B cell (primary cell): ENCODE measurements at regions not wholly inside any gene's neighbourhood (a gene's known extent, or its start where the extent isn't known, plus 50 kb on each side); places are given as distances from the start of the nearest gene placed in this dataset.
"Not testable (repeated sequence)": the region's sequence is repeated elsewhere in the genome, so short reads cannot be mapped to it uniquely, and the experiment has no call there.

Experiments used
- ATAC-seq: fragments of 200-7000 bp; cut with Tn5 transposase; one replicate; pipeline ENCODE4 v1.10.0; 2021; ENCODE audit warnings: low read depth, mild to moderate bottlenecking, moderate number of reproducible peaks, moderate library complexity
- CTCF ChIA-PET: fragments of 350-600 bp; sonication (Branson Sonifier 250); formaldehyde crosslinking; loops from one replicate; lab custom pipeline; 2021; ENCODE audit warnings: antibody characterized with exemption, inconsistent platforms; lab: Charles Lee
- POLR2A ChIA-PET: fragments of 350-600 bp; sonication (Branson Sonifier 250); formaldehyde crosslinking; loops from one replicate; lab custom pipeline; 2021; ENCODE audit warnings: antibody characterized with exemption; lab: Charles Lee
- DNase-seq: peaks from one replicate; pipeline ENCODE4 v3.0.0; 2013
- H2AFZ ChIP-seq: 2 replicates; pipeline ENCODE4 v1.6.1; 2012; ENCODE audit warnings: mild to moderate bottlenecking, low read depth, low read length; ENCODE audit not compliant: insufficient read depth, poor library complexity, severe bottlenecking
- H3K27ac ChIP-seq, 2 donors: 1 replicate in 1 of 2; 2 replicates in 1 of 2; pipeline ENCODE4 v1.5.1; 2012 to 2013; ENCODE audit warnings: low read length in 2 of 2, mild to moderate bottlenecking in 2 of 2, moderate library complexity in 1 of 2
- H3K27me3 ChIP-seq, 4 experiments: fragments of 200-600 bp in 1 of 4; sonication (generic) in 1 of 4; replicated peaks in 1 of 4; 1 replicate in 2 of 4; 2 replicates in 2 of 4; pipeline versions ENCODE4 v1.6.1 to v1.7.0; 2013 to 2016; ENCODE audit warnings: low read length in 3 of 4, mild to moderate bottlenecking in 2 of 4, mixed read lengths in 1 of 4, moderate library complexity in 1 of 4; ENCODE audit not compliant: insufficient read depth in 4 of 4, control insufficient read depth in 3 of 4; ENCODE audit errors: control extremely low read depth in 1 of 4
- H3K36me3 ChIP-seq, 2 experiments: replicated peaks in 1 of 2; 1 replicate in 1 of 2; 2 replicates in 1 of 2; pipeline versions ENCODE4 v1.6.1 to v1.7.1; 2013; ENCODE audit warnings: low read length in 1 of 2; ENCODE audit not compliant: insufficient read depth in 2 of 2, control insufficient read depth in 1 of 2; ENCODE audit errors: control extremely low read depth in 1 of 2, extremely low read depth in 1 of 2
- H3K4me1 ChIP-seq, 2 donors: fragments of 200-600 bp in 1 of 2; sonication (generic) in 1 of 2; 1 replicate in 1 of 2; 2 replicates in 1 of 2; pipeline versions ENCODE4 v1.5.1 to v1.6.1; 2013 to 2017; ENCODE audit warnings: low read length in 2 of 2; ENCODE audit not compliant: control insufficient read depth in 2 of 2, insufficient read depth in 2 of 2
- H3K4me2 ChIP-seq: replicated peaks from 2 replicates; pipeline ENCODE3; 2012; ENCODE audit warnings: mild to moderate bottlenecking, low read depth, low read length; ENCODE audit not compliant: poor library complexity, severe bottlenecking
- H3K4me3 ChIP-seq, 5 experiments: fragments of 200-600 bp in 1 of 5; sonication (generic) in 1 of 5; 1 replicate in 3 of 5; 2 replicates in 2 of 5; pipeline versions ENCODE4 v1.5.1 to v1.7.0; 2011 to 2016; ENCODE audit warnings: low read length in 4 of 5, mild to moderate bottlenecking in 4 of 5, low read depth in 2 of 5, control low read depth in 1 of 5, moderate library complexity in 1 of 5; ENCODE audit not compliant: insufficient read depth in 1 of 5; ENCODE audit errors: control extremely low read depth in 1 of 5, extremely low read depth in 1 of 5
- H3K79me2 ChIP-seq: fragments of 200-600 bp; sonication (generic); one replicate; pipeline ENCODE4 v1.6.0; 2016; ENCODE audit warnings: low read length; ENCODE audit not compliant: control insufficient read depth, insufficient read depth
- H3K9ac ChIP-seq: fragments of 200-600 bp; sonication (generic); 2 replicates; pipeline ENCODE4 v1.6.1; 2017; ENCODE audit warnings: mild to moderate bottlenecking, low read length, moderate library complexity
- H3K9me3 ChIP-seq, 3 donors: one replicate each; pipeline versions ENCODE4 v1.6.1 to v1.7.1; 2013; ENCODE audit warnings: low read length in 2 of 3; ENCODE audit not compliant: control insufficient read depth in 2 of 3, insufficient read depth in 1 of 3; ENCODE audit errors: control extremely low read depth in 1 of 3
- H4K20me1 ChIP-seq: 2 replicates; pipeline ENCODE4 v1.6.0; 2012; ENCODE audit warnings: mild to moderate bottlenecking, low read length; ENCODE audit not compliant: insufficient read depth, control insufficient read depth, poor library complexity, severe bottlenecking
- H3K27ac Mint-ChIP-seq: one replicate; pipeline ENCODE4 v1.8.0; 2021; ENCODE audit warnings: mixed read lengths
- H3K27me3 Mint-ChIP-seq: one replicate; pipeline ENCODE4 v1.8.0; 2021; ENCODE audit warnings: mixed read lengths
- H3K4me1 Mint-ChIP-seq: one replicate; pipeline ENCODE4 v1.8.0; 2021; ENCODE audit warnings: mixed read lengths
- H3K4me3 Mint-ChIP-seq: one replicate; pipeline ENCODE4 v1.8.0; 2021; ENCODE audit warnings: mixed read lengths
- H3K9me3 Mint-ChIP-seq: one replicate; pipeline ENCODE4 v1.8.0; 2022; ENCODE audit warnings: mixed read lengths; ENCODE audit not compliant: insufficient read depth
- CTCF ChIP-seq: fragments of 200-600 bp; IDR thresholded peaks from one replicate; pipeline ENCODE4 v1.8.0; 2022; ENCODE audit warnings: antibody characterized with exemption, mild to moderate bottlenecking
- EZH2 ChIP-seq: IDR thresholded peaks from 2 replicates; pipeline ENCODE4 v1.6.1; 2012; ENCODE audit warnings: borderline replicate concordance, low read depth, mild to moderate bottlenecking, moderate library complexity, low read length; ENCODE audit not compliant: insufficient read depth, poor library complexity, severe bottlenecking
- WGBS: methylation state at CpG from one replicate; pipeline ENCODE4 v1.1.5; 2013; ENCODE audit warnings: missing lambda C conversion rate; ENCODE audit not compliant: insufficient coverage; 5-methylcytosine and 5-hydroxymethylcytosine counted together
- intact Hi-C: fragments of 100-400 bp; cut with micrococcal nuclease; formaldehyde crosslinking; loops from one replicate; pipeline ENCODE4 v1.10.0; 2022

GRCh38 chr17:77803726-77804125, 154.8 kb upstream of the TNRC6C start:
- peaks cover 0 to 47% (median 6%) of the 10 kb centered on the region in 4 experiments for H3K27me3 ChIP-seq
- H3K79me2 ChIP-seq: no peaks in the 10 kb centered on the region
- no peak for ATAC-seq
- H3K36me3 ChIP-seq: no peaks in the 10 kb centered on the region
- ChIA-PET CTCF (no interaction called here), POLR2A (no interaction called here)
- H3K4me1 Mint-ChIP-seq: no peaks in the 10 kb centered on the region
- H3K4me3 ChIP-seq: no peak overlapping the region
- TF ChIP-seq EZH2 (no peak), CTCF (no peak)
- H3K4me3 Mint-ChIP-seq: no peak overlapping the region
- no peak overlapping the region for H2AFZ ChIP-seq
- no peak for DNase-seq
- H3K27me3 Mint-ChIP-seq: peaks cover 51% of the 10 kb centered on the region
- no peak overlapping the region for H3K27ac ChIP-seq
- H4K20me1 ChIP-seq: no peaks in the 10 kb centered on the region
- no peaks in the 10 kb centered on the region for H3K4me1 ChIP-seq
- no peak overlapping the region for H3K4me2 ChIP-seq
- no peak overlapping the region for H3K9ac ChIP-seq
- peaks cover 0 to 7% (median 0%) of the 10 kb centered on the region in 3 donors for H3K9me3 ChIP-seq
- intact Hi-C loops: no loop called here
- no peaks in the 10 kb centered on the region for H3K9me3 Mint-ChIP-seq
- 97% methylated on average over 7 of the region's 10 CpGs for WGBS
- no peak overlapping the region for H3K27ac Mint-ChIP-seq

GRCh38 chr17:77804796-77805426, 153.6 kb upstream of the TNRC6C start:
- intact Hi-C loops: no loop called here
- no peak for TF ChIP-seq EZH2
- no peak for TF ChIP-seq CTCF
- Histone ChIP-seq H3K27me3 (peaks cover 0 to 38% (median 6%) of the 10 kb centered on the region in 4 experiments), H3K4me2 (no peak overlapping the region), H3K79me2 (no peaks in the 10 kb centered on the region), H3K4me1 (no peaks in the 10 kb centered on the region), H3K27ac (no peak overlapping the region), H3K9me3 (peaks cover 0 to 7% (median 0%) of the 10 kb centered on the region in 3 donors), H2AFZ (no peak overlapping the region), H4K20me1 (no peaks in the 10 kb centered on the region), H3K9ac (no peak overlapping the region), H3K36me3 (no peaks in the 10 kb centered on the region), H3K4me3 (no peak overlapping the region)
- H3K27ac Mint-ChIP-seq: no peak overlapping the region
- ChIA-PET POLR2A (no interaction called here), CTCF (interaction anchor here (0.7 kb wide), 1 partner anchor 262 kb away, joined by 3 read pairs; no protein-coding TSS in a partner anchor)
- no peaks in the 10 kb centered on the region for H3K4me1 Mint-ChIP-seq
- 98% methylated on average over 16 of the region's 21 CpGs for WGBS
- DNase-seq: no peak
- H3K27me3 Mint-ChIP-seq: peaks cover 43% of the 10 kb centered on the region
- no peak overlapping the region for H3K4me3 Mint-ChIP-seq
- ATAC-seq: no peak
- H3K9me3 Mint-ChIP-seq: no peaks in the 10 kb centered on the region

- H3K27me3 ChIP-seq: peaks cover 0 to 32% (median 6%) of the 10 kb centered on the region in 4 experiments
- POLR2A ChIA-PET: interaction anchor here (0.6 to 0.7 kb wide), 2 partner anchors 77 to 133 kb away, joined by 5 to 9 read pairs; no protein-coding TSS in a partner anchor
- peaks cover 33% of the 10 kb centered on the region for H3K27me3 Mint-ChIP-seq
- H3K9ac ChIP-seq, ATAC-seq, intact Hi-C loops, H3K79me2 ChIP-seq, H3K4me3 Mint-ChIP-seq, H3K9me3 ChIP-seq, H2AFZ ChIP-seq, H3K27ac ChIP-seq, H3K4me2 ChIP-seq, CTCF ChIA-PET, H3K4me1 Mint-ChIP-seq, H3K4me3 ChIP-seq, H4K20me1 ChIP-seq, H3K36me3 ChIP-seq, H3K4me1 ChIP-seq, DNase-seq, H3K27ac Mint-ChIP-seq, H3K9me3 Mint-ChIP-seq: not testable (repeated sequence)
- 100% methylated on average over 1 of the region's 6 CpGs for WGBS
Measured at GRCh38 chr17:77805970-77806369, 152.5 kb upstream of the TNRC6C start.
